Type B pancreatic cell (in vitro differentiated cells): ENCODE measurements at regions not wholly inside any gene's neighbourhood (a gene's known extent, or its start where the extent isn't known, plus 50 kb on each side); places are given as distances from the start of the nearest gene placed in this dataset.

Experiments used
- DNase-seq: peaks from one replicate; pipeline ENCODE4 v3.0.0; 2021; ENCODE audit warnings: mixed read lengths; ENCODE audit not compliant: unreplicated experiment; ENCODE audit errors: extremely low spot score
- H3K27ac Mint-ChIP-seq: 2 replicates; pipeline ENCODE4 v1.8.0; 2021; ENCODE audit warnings: mild to moderate bottlenecking, mixed read lengths
- H3K27me3 Mint-ChIP-seq: 2 replicates; pipeline ENCODE4 v1.8.0; 2021; ENCODE audit warnings: mixed read lengths
- H3K36me3 Mint-ChIP-seq: 2 replicates; pipeline ENCODE4 v1.8.0; 2021; ENCODE audit warnings: mixed read lengths
- H3K4me1 Mint-ChIP-seq: one replicate; pipeline ENCODE4 v1.8.0; 2021; ENCODE audit warnings: mixed read lengths; ENCODE audit not compliant: unreplicated experiment
- H3K4me3 Mint-ChIP-seq: 2 replicates; pipeline ENCODE4 v1.8.0; 2021; ENCODE audit warnings: mild to moderate bottlenecking, mixed read lengths
- H3K9me3 Mint-ChIP-seq: 2 replicates; pipeline ENCODE4 v1.8.0; 2021; ENCODE audit warnings: mixed read lengths
- TF ChIP-seq, protein P1 (sequence below): fragments of 200-600 bp; sonication (generic); conservative IDR thresholded peaks from 2 replicates; pipeline ENCODE4 v1.5.0; 2021; ENCODE audit warnings: antibody characterized with exemption, mild to moderate bottlenecking

- no peak overlapping the region for H3K27ac Mint-ChIP-seq
Measured at GRCh38 chr13:106738186-106738678, 170.3 kb upstream of the ARGLU1 start.

GRCh38 chr13:106736941-106737340, 169.0 kb upstream of the ARGLU1 start:
- peaks cover 15% of the 10 kb centered on the region for H3K9me3 Mint-ChIP-seq
- TF ChIP-seq, protein P1, sequence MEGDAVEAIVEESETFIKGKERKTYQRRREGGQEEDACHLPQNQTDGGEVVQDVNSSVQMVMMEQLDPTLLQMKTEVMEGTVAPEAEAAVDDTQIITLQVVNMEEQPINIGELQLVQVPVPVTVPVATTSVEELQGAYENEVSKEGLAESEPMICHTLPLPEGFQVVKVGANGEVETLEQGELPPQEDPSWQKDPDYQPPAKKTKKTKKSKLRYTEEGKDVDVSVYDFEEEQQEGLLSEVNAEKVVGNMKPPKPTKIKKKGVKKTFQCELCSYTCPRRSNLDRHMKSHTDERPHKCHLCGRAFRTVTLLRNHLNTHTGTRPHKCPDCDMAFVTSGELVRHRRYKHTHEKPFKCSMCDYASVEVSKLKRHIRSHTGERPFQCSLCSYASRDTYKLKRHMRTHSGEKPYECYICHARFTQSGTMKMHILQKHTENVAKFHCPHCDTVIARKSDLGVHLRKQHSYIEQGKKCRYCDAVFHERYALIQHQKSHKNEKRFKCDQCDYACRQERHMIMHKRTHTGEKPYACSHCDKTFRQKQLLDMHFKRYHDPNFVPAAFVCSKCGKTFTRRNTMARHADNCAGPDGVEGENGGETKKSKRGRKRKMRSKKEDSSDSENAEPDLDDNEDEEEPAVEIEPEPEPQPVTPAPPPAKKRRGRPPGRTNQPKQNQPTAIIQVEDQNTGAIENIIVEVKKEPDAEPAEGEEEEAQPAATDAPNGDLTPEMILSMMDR = no peak
- H3K36me3 Mint-ChIP-seq = peaks cover 5% of the 10 kb centered on the region
- peaks cover 4% of the 10 kb centered on the region for H3K27me3 Mint-ChIP-seq
- DNase-seq = no peak
- no peak overlapping the region for H3K27ac Mint-ChIP-seq
- H3K4me3 Mint-ChIP-seq = no peak overlapping the region
- peaks cover 5% of the 10 kb centered on the region for H3K4me1 Mint-ChIP-seq

More at GRCh38 chr13:106738186-106738678, 170.3 kb upstream of the ARGLU1 start:
- DNase-seq = no peak
- Mint-ChIP-seq H3K27me3 (peaks cover 4% of the 10 kb centered on the region), H3K9me3 (peaks cover 15% of the 10 kb centered on the region), H3K4me1 (peaks cover 9% of the 10 kb centered on the region), H3K36me3 (peaks cover 5% of the 10 kb centered on the region), H3K4me3 (no peak overlapping the region)
- TF ChIP-seq, protein P1 = no peak

DNA sequence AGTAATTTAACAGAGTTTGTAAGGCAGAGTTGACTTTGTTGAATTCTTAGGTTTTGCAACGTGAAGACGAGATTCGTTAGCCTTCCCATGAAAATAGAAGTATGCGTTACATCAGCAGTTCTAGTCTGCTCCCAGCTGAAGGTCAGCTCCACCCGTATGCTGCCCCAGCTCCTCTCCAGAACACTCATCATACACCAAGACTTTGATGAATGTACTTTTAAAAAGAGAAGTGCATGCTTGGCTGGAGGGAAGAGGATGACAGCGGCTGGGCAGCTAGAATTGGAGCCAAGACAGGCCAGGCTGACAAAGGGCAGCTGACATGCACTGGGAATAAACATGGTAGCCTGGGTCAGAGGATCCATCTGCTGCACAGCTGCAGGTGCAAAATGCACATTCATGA, 166.3 kb upstream of the ARGLU1 start:
- Mint-ChIP-seq H3K4me3 (no peak overlapping the region), H3K9me3 (peaks cover 15% of the 10 kb centered on the region), H3K27me3 (peaks cover 4% of the 10 kb centered on the region), H3K27ac (no peak overlapping the region), H3K4me1 (no peaks in the 10 kb centered on the region), H3K36me3 (peaks cover 5% of the 10 kb centered on the region)
- TF ChIP-seq, protein P1 = no peak
- no peak for DNase-seq

DNA sequence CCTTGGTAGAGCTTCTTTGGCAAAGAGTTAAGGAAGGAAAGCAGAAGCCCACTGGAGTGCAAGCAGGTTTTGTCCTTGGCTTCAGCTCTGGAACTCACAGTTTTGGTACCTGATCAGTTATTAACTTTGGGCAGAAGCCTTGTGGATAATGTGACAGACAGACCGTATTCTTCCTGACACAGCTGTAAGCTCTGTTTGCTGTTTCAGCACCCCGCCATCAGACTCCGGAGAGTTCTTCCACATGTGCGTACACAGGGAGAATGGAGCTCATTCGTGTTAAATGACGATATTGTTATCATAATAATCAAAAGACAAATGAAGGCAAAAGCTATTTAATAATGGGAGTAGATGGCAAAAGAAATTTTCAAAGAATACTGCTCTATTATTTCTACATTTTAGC, 155.1 kb upstream of the ARGLU1 start:
- H3K27ac Mint-ChIP-seq = no peak overlapping the region
- H3K4me1 Mint-ChIP-seq = no peaks in the 10 kb centered on the region

DNA sequence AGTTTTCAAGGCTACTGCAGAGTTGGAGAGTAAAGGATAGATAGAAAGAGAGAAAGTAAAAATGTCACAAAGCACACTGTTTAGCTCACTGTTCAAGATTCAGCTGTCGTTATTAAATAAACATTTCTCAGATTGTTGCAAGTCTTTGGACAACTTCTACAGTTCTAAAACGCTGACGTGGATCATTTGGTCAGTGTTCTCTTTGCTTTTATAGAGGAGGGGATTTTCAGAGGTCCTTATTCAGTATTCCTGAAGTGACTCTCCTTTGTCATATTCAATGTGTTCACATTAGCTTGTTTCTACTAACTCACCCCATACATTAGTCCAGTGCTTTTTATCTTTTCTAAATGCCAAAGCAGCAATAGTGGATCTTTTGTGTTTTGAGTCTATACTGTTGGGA, 154.7 kb upstream of the ARGLU1 start:
- Mint-ChIP-seq H3K4me3 (no peak overlapping the region), H3K9me3 (peaks cover 3% of the 10 kb centered on the region), H3K4me1 (no peaks in the 10 kb centered on the region), H3K27me3 (no peaks in the 10 kb centered on the region), H3K36me3 (no peaks in the 10 kb centered on the region), H3K27ac (no peak overlapping the region)
- TF ChIP-seq, protein P1 = no peak
- DNase-seq = no peak

More for the DNA sequence above, 155.1 kb upstream of the ARGLU1 start:
- DNase-seq = no peak
- Mint-ChIP-seq H3K9me3 (no peaks in the 10 kb centered on the region), H3K36me3 (no peaks in the 10 kb centered on the region), H3K27me3 (no peaks in the 10 kb centered on the region), H3K4me3 (no peak overlapping the region)
- TF ChIP-seq, protein P1 = no peak

- TF ChIP-seq, protein P1 = no peak
- Mint-ChIP-seq H3K4me3 (no peak overlapping the region), H3K27ac (no peak overlapping the region), H3K27me3 (no peaks in the 10 kb centered on the region), H3K9me3 (peaks cover 7% of the 10 kb centered on the region), H3K4me1 (no peaks in the 10 kb centered on the region), H3K36me3 (no peaks in the 10 kb centered on the region)
- DNase-seq = no peak
Measured at GRCh38 chr13:106721599-106721998, 153.7 kb upstream of the ARGLU1 start.
